ENCODE measurements at regions not wholly inside any gene's neighbourhood (a gene's known extent, or its start where the extent isn't known, plus 50 kb on each side); places are given as distances from the start of the nearest gene placed in this dataset.

DNA sequence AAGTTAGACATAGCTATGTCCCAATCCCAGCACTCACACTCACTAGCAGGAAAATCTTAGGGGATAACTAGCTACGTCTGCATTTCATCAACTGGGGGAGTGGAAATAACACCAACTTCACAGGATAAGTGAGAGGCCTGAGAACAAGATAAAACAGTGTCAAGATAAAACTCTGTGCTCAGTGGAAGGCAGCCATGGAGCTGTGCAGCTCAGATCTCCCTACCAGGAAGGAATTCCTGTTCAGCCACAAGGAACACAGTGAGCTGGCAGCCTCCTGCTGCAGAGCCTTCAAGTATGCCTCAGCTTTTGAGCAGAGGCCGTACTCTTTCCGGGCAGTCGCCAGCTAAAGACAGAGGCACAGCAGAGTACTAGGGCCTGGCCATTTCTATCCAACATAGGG, 115.8 kb upstream of the TOPAZ1 start (continued):
- TF ChIP-seq ATF2 (IDR thresholded peaks at IDR 0.05; ENCODE audit: low read length) (no peak), PBX3 (IDR thresholded peaks at IDR 0.05; ENCODE audit: insufficient replicate concordance, low read depth, low read length) (no peak), NR2C2 (IDR thresholded peaks at IDR 0.05; ENCODE audit: borderline replicate concordance, control insufficient read depth, insufficient read length, low read depth) (no peak), RUNX3 (IDR thresholded peaks at IDR 0.05; ENCODE audit: low read length) (no peak), ZNF207 (IDR thresholded peaks at IDR 0.05; ENCODE audit: borderline replicate concordance) (no peak), HDGF (IDR thresholded peaks at IDR 0.05) (no peak), MYB (IDR thresholded peaks at IDR 0.05; ENCODE audit: borderline replicate concordance, low read depth, low read length) (no peak), SP1 (IDR thresholded peaks at IDR 0.05; ENCODE audit: low read depth, low read length) (no peak)

DNA sequence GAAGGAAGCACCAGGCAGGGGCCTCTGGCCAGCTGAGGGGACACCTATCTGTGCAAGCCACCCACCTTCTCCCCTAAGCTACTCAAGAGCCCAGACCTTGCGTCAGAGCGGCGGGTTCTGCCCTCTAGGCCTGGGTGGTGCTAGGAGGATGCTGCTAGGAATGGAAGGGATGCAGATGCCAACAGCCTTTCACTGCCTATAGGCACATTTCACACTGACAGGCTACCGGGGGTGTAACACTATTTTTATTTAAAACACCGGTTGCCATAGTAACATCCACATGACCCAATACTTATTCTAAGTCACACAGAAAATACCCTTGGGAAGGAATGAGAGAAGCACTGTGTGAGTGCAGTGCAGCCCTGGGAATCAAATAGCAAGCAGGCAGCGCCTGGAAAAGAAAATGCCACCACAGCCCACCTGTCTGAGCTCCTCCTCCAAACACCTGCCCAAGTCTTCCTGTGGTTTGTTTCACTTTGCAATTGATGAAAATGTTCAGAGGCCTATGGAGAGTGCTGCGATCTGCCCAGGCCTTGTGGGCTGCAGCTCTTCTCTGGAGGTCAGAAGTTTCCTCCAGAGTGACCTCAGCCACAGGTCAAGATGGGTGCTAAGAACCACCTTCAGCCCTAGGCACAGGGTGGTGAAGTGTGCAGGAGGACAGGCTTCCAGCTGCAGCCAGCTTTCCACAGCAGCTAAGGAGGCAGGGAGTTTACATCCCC, 113.5 kb upstream of the TOPAZ1 start:
- ChIA-PET POLR2A (no interaction called here), SMC1A (ENCODE audit: uncharacterized antibody, unreplicated experiment) (interaction anchor here (1.0 kb wide), 1 partner anchor 223 kb away, joined by 3 read pairs; no protein-coding TSS in a partner anchor), RAD21 (ENCODE audit: unreplicated experiment) (interaction anchor here (0.6 kb wide), 1 partner anchor 83 kb away, joined by 3 read pairs; no protein-coding TSS in a partner anchor), CTCF (no interaction called here)
- TF ChIP-seq ZBTB40 (IDR thresholded peaks at IDR 0.05; ENCODE audit: borderline replicate concordance), result no peak
- TF ChIP-seq SRF (IDR thresholded peaks at IDR 0.05; ENCODE audit: low read depth in 2 of 2, low read length in 2 of 2), result no peak
- peak; percentile 56; the same call in 1 of the 2 replicates for TF ChIP-seq BMI1 (IDR thresholded peaks at IDR 0.05; ENCODE audit: borderline replicate concordance)
- 40% methylated on average over 7 of the region's 7 CpGs for WGBS (ENCODE audit: insufficient coverage, insufficient replicate concordance, low lambda C conversion rate, missing lambda C conversion rate)
- Histone ChIP-seq H3K79me2 (ENCODE audit: control insufficient read depth, insufficient read depth, low read length) (no peaks in the 10 kb centered on the region), H3K27ac (ENCODE audit: control insufficient read depth, insufficient read depth) (no peak overlapping the region), H3K9me3 (replicated peaks; ENCODE audit: control insufficient read depth, insufficient read depth, low read length) (no peaks in the 10 kb centered on the region), H4K20me1 (ENCODE audit: control insufficient read depth, insufficient read depth) (no peaks in the 10 kb centered on the region), H3K4me1 (ENCODE audit: control insufficient read depth, insufficient read depth, low read length) (0 out of 2 replicates have a peak, but pooled peaks cover 5% of the 10 kb centered on the region), H3K9ac (ENCODE audit: control insufficient read depth, insufficient read depth, low read length) (no peak overlapping the region), H3K36me3 (ENCODE audit: control insufficient read depth in 2 of 2, insufficient read depth in 2 of 2, low read length in 1 of 2) (no peaks in the 10 kb centered on the region), H3K4me2 (ENCODE audit: control insufficient read depth, insufficient read depth) (no peak overlapping the region), H3K27me3 (replicated peaks in 1 of 2; ENCODE audit: control insufficient read depth in 2 of 2, insufficient read depth in 2 of 2, low read length in 1 of 2) (no peaks in the 10 kb centered on the region; a peak in 1 of 4 replicates), H3K4me3 (no peak overlapping the region), H2AFZ (ENCODE audit: control insufficient read depth, low read depth, low read length) (no peak overlapping the region)
- intact Hi-C loops (cut with micrococcal nuclease; ENCODE audit: unreplicated experiment), result no loop called here
- DNase-seq (ENCODE audit: low read depth, low spot score) (no peak), ATAC-seq (no peak), FAIRE-seq (no peak)
- BruUV-seq (replicated peaks), result no TSS peak
- in situ Hi-C loops (cut with MboI), result no loop called here
